Panc1 (cell line): ENCODE measurements at regions not wholly inside any gene's neighbourhood (a gene's known extent, or its start where the extent isn't known, plus 50 kb on each side); places are given as distances from the start of the nearest gene placed in this dataset.
"Not testable (repeated sequence)": the region's sequence is repeated elsewhere in the genome, so short reads cannot be mapped to it uniquely, and the experiment has no call there.

Experiments
- ATAC-seq: fragments of 200-7000 bp; cut with Tn5 transposase; 2 replicates; pipeline ENCODE4 v1.9.1; 2020; ENCODE audit warnings: mild to moderate bottlenecking, moderate library complexity
- BruUV-seq: library from RNA; stranded (reverse); fragments of 400-500 nt; replicated peaks from 2 replicates; lab custom pipeline; 2021; lab: Mats Ljungman, UMichigan
- CTCF ChIA-PET: fragments of 300-600 bp; sonication (Branson Sonifier 250); formaldehyde crosslinking; loops from one replicate; lab custom pipeline; 2022; ENCODE audit warnings: antibody characterized with exemption; lab: Charles Lee
- POLR2A ChIA-PET: fragments of 300-600 bp; sonication (Branson Sonifier 250); formaldehyde crosslinking; loops from one replicate; lab custom pipeline; 2022; ENCODE audit warnings: antibody characterized with exemption; lab: Charles Lee
- DNase-seq: peaks from one replicate; pipeline ENCODE4 v3.0.0-alpha.2; 2010; ENCODE audit warnings: low read depth, low spot score
- H3K27ac ChIP-seq: 2 replicates; pipeline ENCODE4 v1.5.1; 2011; ENCODE audit warnings: mild to moderate bottlenecking, low read length, inconsistent platforms
- H3K27me3 ChIP-seq: fragments of 200-500 bp; sonication (Bioruptor generic); 2 replicates; pipeline ENCODE4 v1.6.0; 2014; ENCODE audit warnings: low read length, inconsistent platforms; ENCODE audit not compliant: control insufficient read depth, insufficient read depth
- H3K36me3 ChIP-seq: fragments of 200-500 bp; sonication (Bioruptor generic); 2 replicates; pipeline ENCODE4 v1.5.1; 2014; ENCODE audit warnings: inconsistent platforms, mild to moderate bottlenecking, low read length, moderate library complexity; ENCODE audit not compliant: control insufficient read depth, insufficient read depth
- H3K4me1 ChIP-seq: 2 replicates; pipeline ENCODE4 v1.5.1; 2011; ENCODE audit warnings: inconsistent platforms, mild to moderate bottlenecking, low read length, moderate library complexity; ENCODE audit not compliant: control insufficient read depth, insufficient read depth
- H3K4me3 ChIP-seq, 2 experiments: 2 replicates each; pipeline ENCODE4 v1.5.1; 2011 to 2012; ENCODE audit warnings: low read depth in 2 of 2, low read length in 2 of 2, mild to moderate bottlenecking in 2 of 2, inconsistent platforms in 1 of 2, moderate library complexity in 1 of 2
- H3K9me3 ChIP-seq: fragments of 200-500 bp; sonication (Bioruptor generic); 2 replicates; pipeline ENCODE4 v1.5.1; 2014; ENCODE audit warnings: low read depth, mild to moderate bottlenecking, inconsistent platforms, low read length, moderate library complexity; ENCODE audit not compliant: control insufficient read depth, insufficient read depth
- in situ Hi-C: cut with HindIII; loops from 2 replicates; pipeline ENCODE4 v1.10.0; 2016; ENCODE audit warnings: low sequenced_read_pairs, low pct_unique_long_range_greater_than_20kb
- intact Hi-C: fragments of 100-400 bp; cut with micrococcal nuclease; formaldehyde crosslinking; loops from one replicate; pipeline ENCODE4 v1.10.0; 2022; ENCODE audit not compliant: unreplicated experiment

GRCh38 chr2:87574193-87575119 lies 173.4 kb upstream of the PLGLB2 start:
- in situ Hi-C loops, BruUV-seq, H3K9me3 ChIP-seq, H3K4me1 ChIP-seq, intact Hi-C loops, POLR2A ChIA-PET, ATAC-seq, DNase-seq, H3K27ac ChIP-seq, H3K36me3 ChIP-seq, H3K27me3 ChIP-seq, H3K4me3 ChIP-seq, CTCF ChIA-PET: not testable (repeated sequence)

GRCh38 chr2:87575138-87575537 lies 172.7 kb upstream of the PLGLB2 start:
- POLR2A ChIA-PET, BruUV-seq, H3K9me3 ChIP-seq, H3K4me1 ChIP-seq, ATAC-seq, H3K36me3 ChIP-seq, DNase-seq, intact Hi-C loops, H3K4me3 ChIP-seq, in situ Hi-C loops, CTCF ChIA-PET, H3K27me3 ChIP-seq, H3K27ac ChIP-seq: not testable (repeated sequence)

- H3K9me3 ChIP-seq, intact Hi-C loops, DNase-seq, H3K27me3 ChIP-seq, CTCF ChIA-PET, H3K36me3 ChIP-seq, H3K4me3 ChIP-seq, in situ Hi-C loops, POLR2A ChIA-PET, H3K4me1 ChIP-seq, BruUV-seq, H3K27ac ChIP-seq, ATAC-seq: not testable (repeated sequence)
Measured at GRCh38 chr2:87577358-87577757, 170.5 kb upstream of the PLGLB2 start.

GRCh38 chr2:87582152-87582551 lies 165.7 kb upstream of the PLGLB2 start:
- H3K4me3 ChIP-seq, ATAC-seq, BruUV-seq, H3K36me3 ChIP-seq, in situ Hi-C loops, DNase-seq, H3K4me1 ChIP-seq, CTCF ChIA-PET, H3K27me3 ChIP-seq, intact Hi-C loops, POLR2A ChIA-PET, H3K9me3 ChIP-seq, H3K27ac ChIP-seq: not testable (repeated sequence)

- CTCF ChIA-PET, DNase-seq, H3K4me1 ChIP-seq, H3K27me3 ChIP-seq, H3K9me3 ChIP-seq, H3K36me3 ChIP-seq, POLR2A ChIA-PET, H3K27ac ChIP-seq, ATAC-seq, in situ Hi-C loops, intact Hi-C loops, H3K4me3 ChIP-seq, BruUV-seq: not testable (repeated sequence)
Measured at GRCh38 chr2:87582579-87582978, 165.3 kb upstream of the PLGLB2 start.

GRCh38 chr2:87583370-87583769 lies 164.5 kb upstream of the PLGLB2 start:
- H3K27me3 ChIP-seq, H3K4me1 ChIP-seq, DNase-seq, in situ Hi-C loops, H3K4me3 ChIP-seq, H3K27ac ChIP-seq, intact Hi-C loops, H3K36me3 ChIP-seq, CTCF ChIA-PET, POLR2A ChIA-PET, H3K9me3 ChIP-seq, BruUV-seq: not testable (repeated sequence)
- ATAC-seq: peak; percentile 42; the same call in 1 of the 2 replicates

GRCh38 chr2:87583803-87584202 lies 164.1 kb upstream of the PLGLB2 start:
- H3K9me3 ChIP-seq, DNase-seq, H3K27ac ChIP-seq, H3K27me3 ChIP-seq, in situ Hi-C loops, CTCF ChIA-PET, H3K36me3 ChIP-seq, H3K4me1 ChIP-seq, H3K4me3 ChIP-seq, intact Hi-C loops, BruUV-seq, POLR2A ChIA-PET, ATAC-seq: not testable (repeated sequence)
